WERI-Rb-1 (cell line): ENCODE measurements at regions not wholly inside any gene's neighbourhood (a gene's known extent, or its start where the extent isn't known, plus 50 kb on each side); places are given as distances from the start of the nearest gene placed in this dataset.

Experiments used
- DNase-seq: peaks from one replicate; pipeline ENCODE4 v3.0.0-alpha.2; 2020
- H3K27ac ChIP-seq: fragments of 250-450 bp; sonication (Bioruptor Pico); 2 replicates; pipeline ENCODE4 v1.5.1; 2020; ENCODE audit warnings: mild to moderate bottlenecking, moderate library complexity
- H3K27me3 ChIP-seq: fragments of 250-450 bp; sonication (Bioruptor Pico); 2 replicates; pipeline ENCODE4 v1.5.1; 2021; ENCODE audit warnings: mild to moderate bottlenecking, low read depth, moderate library complexity; ENCODE audit not compliant: insufficient read depth, severe bottlenecking
- H3K36me3 ChIP-seq: fragments of 250-450 bp; sonication (Bioruptor Pico); 2 replicates; pipeline ENCODE4 v1.5.1; 2020; ENCODE audit warnings: mild to moderate bottlenecking, moderate library complexity
- H3K4me3 ChIP-seq: 2 replicates; pipeline ENCODE4 v1.5.1; 2011; ENCODE audit warnings: low read depth, mild to moderate bottlenecking, control low read depth, low read length
- H3K9me3 ChIP-seq: fragments of 250-450 bp; sonication (Bioruptor Pico); 2 replicates; pipeline ENCODE4 v1.5.1; 2021; ENCODE audit warnings: mild to moderate bottlenecking, moderate library complexity; ENCODE audit not compliant: severe bottlenecking
- TF ChIP-seq, protein P1 (sequence below): IDR thresholded peaks from 2 replicates; pipeline ENCODE4 v1.5.1; 2011; ENCODE audit warnings: low read depth, mild to moderate bottlenecking, control low read depth, inconsistent platforms, low read length

GRCh38 chr12:70032076-70032475 lies 207.0 kb downstream of the MYRFL start:
- TF ChIP-seq, protein P1, sequence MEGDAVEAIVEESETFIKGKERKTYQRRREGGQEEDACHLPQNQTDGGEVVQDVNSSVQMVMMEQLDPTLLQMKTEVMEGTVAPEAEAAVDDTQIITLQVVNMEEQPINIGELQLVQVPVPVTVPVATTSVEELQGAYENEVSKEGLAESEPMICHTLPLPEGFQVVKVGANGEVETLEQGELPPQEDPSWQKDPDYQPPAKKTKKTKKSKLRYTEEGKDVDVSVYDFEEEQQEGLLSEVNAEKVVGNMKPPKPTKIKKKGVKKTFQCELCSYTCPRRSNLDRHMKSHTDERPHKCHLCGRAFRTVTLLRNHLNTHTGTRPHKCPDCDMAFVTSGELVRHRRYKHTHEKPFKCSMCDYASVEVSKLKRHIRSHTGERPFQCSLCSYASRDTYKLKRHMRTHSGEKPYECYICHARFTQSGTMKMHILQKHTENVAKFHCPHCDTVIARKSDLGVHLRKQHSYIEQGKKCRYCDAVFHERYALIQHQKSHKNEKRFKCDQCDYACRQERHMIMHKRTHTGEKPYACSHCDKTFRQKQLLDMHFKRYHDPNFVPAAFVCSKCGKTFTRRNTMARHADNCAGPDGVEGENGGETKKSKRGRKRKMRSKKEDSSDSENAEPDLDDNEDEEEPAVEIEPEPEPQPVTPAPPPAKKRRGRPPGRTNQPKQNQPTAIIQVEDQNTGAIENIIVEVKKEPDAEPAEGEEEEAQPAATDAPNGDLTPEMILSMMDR = no peak
- no peaks in the 10 kb centered on the region for H3K9me3 ChIP-seq
- H3K27me3 ChIP-seq = no peaks in the 10 kb centered on the region
- H3K27ac ChIP-seq = no peak overlapping the region
- H3K4me3 ChIP-seq = no peak overlapping the region
- H3K36me3 ChIP-seq = no peaks in the 10 kb centered on the region
- DNase-seq = no peak

DNA sequence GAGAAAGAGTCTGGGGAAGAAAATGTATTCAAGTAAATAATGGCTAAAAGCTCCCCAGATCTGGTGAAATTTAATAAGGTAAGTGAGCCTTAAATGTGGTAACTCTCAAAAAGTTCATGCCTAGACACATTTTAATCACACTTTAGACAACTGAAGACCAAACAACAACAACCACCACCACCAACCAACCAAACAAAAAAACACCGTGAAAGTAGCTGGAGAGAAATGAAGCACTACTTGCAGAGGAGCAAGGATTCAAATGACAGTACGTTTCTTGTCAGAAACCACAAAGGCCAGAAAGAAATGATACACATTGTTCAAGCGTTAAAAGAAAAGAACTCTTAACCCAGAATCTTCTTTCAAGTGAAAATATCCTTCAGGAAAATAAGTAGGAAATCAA lies 208.3 kb downstream of the MYRFL start:
- TF ChIP-seq, protein P1 = no peak
- Histone ChIP-seq H3K27me3 (no peaks in the 10 kb centered on the region), H3K27ac (no peak overlapping the region), H3K4me3 (no peak overlapping the region), H3K36me3 (no peaks in the 10 kb centered on the region), H3K9me3 (no peaks in the 10 kb centered on the region)
- DNase-seq = no peak

GRCh38 chr12:70040141-70040540 lies 203.1 kb upstream of the CNOT2 start:
- H3K4me3 ChIP-seq = no peak overlapping the region
- TF ChIP-seq, protein P1 = no peak
- no peaks in the 10 kb centered on the region for H3K27me3 ChIP-seq
- no peaks in the 10 kb centered on the region for H3K36me3 ChIP-seq
- no peak for DNase-seq
- no peak overlapping the region for H3K27ac ChIP-seq
- no peaks in the 10 kb centered on the region for H3K9me3 ChIP-seq

GRCh38 chr12:70042675-70043074 lies 200.6 kb upstream of the CNOT2 start:
- TF ChIP-seq, protein P1 = no peak

GRCh38 chr12:70043490-70044138 lies 199.6 kb upstream of the CNOT2 start:
- Histone ChIP-seq H3K36me3 (no peaks in the 10 kb centered on the region), H3K27ac (no peak overlapping the region), H3K9me3 (no peaks in the 10 kb centered on the region), H3K27me3 (no peaks in the 10 kb centered on the region), H3K4me3 (no peak overlapping the region)
- TF ChIP-seq, protein P1 = no peak
- no peak for DNase-seq

More at GRCh38 chr12:70042675-70043074, 200.6 kb upstream of the CNOT2 start:
- no peaks in the 10 kb centered on the region for H3K9me3 ChIP-seq
- no peak overlapping the region for H3K4me3 ChIP-seq
- H3K27me3 ChIP-seq = no peaks in the 10 kb centered on the region
- H3K27ac ChIP-seq = no peak overlapping the region
- DNase-seq = no peak
- H3K36me3 ChIP-seq = no peaks in the 10 kb centered on the region

GRCh38 chr12:70044167-70044566 lies 199.1 kb upstream of the CNOT2 start:
- DNase-seq = no peak
- Histone ChIP-seq H3K27ac (no peak overlapping the region), H3K27me3 (no peaks in the 10 kb centered on the region), H3K4me3 (no peak overlapping the region), H3K36me3 (no peaks in the 10 kb centered on the region), H3K9me3 (no peaks in the 10 kb centered on the region)
- TF ChIP-seq, protein P1 = no peak
